HL-60 (cell line): ENCODE measurements at regions not wholly inside any gene's neighbourhood (a gene's known extent, or its start where the extent isn't known, plus 50 kb on each side); places are given as distances from the start of the nearest gene placed in this dataset.

Experiments
- DNase-seq, 2 experiments: peaks; one replicate each; pipeline ENCODE4 v3.0.0-alpha.2; 2010 to 2020; ENCODE audit warnings: low read depth in 1 of 2, low spot score in 1 of 2
- H3K27ac ChIP-seq: fragments of 250-450 bp; sonication (Bioruptor Pico); replicated peaks from 2 replicates; pipeline ENCODE4 v1.5.1; 2020; ENCODE audit warnings: mild to moderate bottlenecking, moderate library complexity
- H3K27me3 ChIP-seq: fragments of 250-450 bp; sonication (Bioruptor Pico); 2 replicates; pipeline ENCODE4 v1.5.1; 2021; ENCODE audit warnings: mild to moderate bottlenecking, moderate library complexity; ENCODE audit not compliant: insufficient read depth, poor library complexity, severe bottlenecking
- H3K4me3 ChIP-seq: replicated peaks from 2 replicates; pipeline ENCODE4 v1.5.1; 2011; ENCODE audit warnings: mild to moderate bottlenecking, control low read depth, low read length; ENCODE audit not compliant: insufficient read depth
- GABPA ChIP-seq: IDR thresholded peaks from 2 replicates; pipeline ENCODE4 v1.6.1; 2012; ENCODE audit warnings: low read depth
- POLR2AphosphoS5 ChIP-seq: IDR thresholded peaks from 2 replicates; pipeline ENCODE4 v1.6.1; 2012; ENCODE audit warnings: low read depth
- SPI1 ChIP-seq: IDR thresholded peaks from 2 replicates; pipeline ENCODE4 v1.6.1; 2012; ENCODE audit warnings: low read depth, mild to moderate bottlenecking, borderline replicate concordance
- TF ChIP-seq, protein P1 (sequence below): IDR thresholded peaks from 2 replicates; pipeline ENCODE4 v1.6.1; 2012; ENCODE audit warnings: low read depth; ENCODE audit not compliant: insufficient replicate concordance
- TF ChIP-seq, protein P2 (sequence below): IDR thresholded peaks from one replicate; pipeline ENCODE4 v1.5.1; 2011; ENCODE audit warnings: low read length, control low read depth, inconsistent platforms; ENCODE audit not compliant: insufficient read depth

GRCh38 chr17:52709724-52710123 is 551.2 kb upstream of the CA10 start:
- no peak for DNase-seq
- TF ChIP-seq, protein P1, sequence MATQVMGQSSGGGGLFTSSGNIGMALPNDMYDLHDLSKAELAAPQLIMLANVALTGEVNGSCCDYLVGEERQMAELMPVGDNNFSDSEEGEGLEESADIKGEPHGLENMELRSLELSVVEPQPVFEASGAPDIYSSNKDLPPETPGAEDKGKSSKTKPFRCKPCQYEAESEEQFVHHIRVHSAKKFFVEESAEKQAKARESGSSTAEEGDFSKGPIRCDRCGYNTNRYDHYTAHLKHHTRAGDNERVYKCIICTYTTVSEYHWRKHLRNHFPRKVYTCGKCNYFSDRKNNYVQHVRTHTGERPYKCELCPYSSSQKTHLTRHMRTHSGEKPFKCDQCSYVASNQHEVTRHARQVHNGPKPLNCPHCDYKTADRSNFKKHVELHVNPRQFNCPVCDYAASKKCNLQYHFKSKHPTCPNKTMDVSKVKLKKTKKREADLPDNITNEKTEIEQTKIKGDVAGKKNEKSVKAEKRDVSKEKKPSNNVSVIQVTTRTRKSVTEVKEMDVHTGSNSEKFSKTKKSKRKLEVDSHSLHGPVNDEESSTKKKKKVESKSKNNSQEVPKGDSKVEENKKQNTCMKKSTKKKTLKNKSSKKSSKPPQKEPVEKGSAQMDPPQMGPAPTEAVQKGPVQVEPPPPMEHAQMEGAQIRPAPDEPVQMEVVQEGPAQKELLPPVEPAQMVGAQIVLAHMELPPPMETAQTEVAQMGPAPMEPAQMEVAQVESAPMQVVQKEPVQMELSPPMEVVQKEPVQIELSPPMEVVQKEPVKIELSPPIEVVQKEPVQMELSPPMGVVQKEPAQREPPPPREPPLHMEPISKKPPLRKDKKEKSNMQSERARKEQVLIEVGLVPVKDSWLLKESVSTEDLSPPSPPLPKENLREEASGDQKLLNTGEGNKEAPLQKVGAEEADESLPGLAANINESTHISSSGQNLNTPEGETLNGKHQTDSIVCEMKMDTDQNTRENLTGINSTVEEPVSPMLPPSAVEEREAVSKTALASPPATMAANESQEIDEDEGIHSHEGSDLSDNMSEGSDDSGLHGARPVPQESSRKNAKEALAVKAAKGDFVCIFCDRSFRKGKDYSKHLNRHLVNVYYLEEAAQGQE, result no peak
- TF ChIP-seq, protein P2, sequence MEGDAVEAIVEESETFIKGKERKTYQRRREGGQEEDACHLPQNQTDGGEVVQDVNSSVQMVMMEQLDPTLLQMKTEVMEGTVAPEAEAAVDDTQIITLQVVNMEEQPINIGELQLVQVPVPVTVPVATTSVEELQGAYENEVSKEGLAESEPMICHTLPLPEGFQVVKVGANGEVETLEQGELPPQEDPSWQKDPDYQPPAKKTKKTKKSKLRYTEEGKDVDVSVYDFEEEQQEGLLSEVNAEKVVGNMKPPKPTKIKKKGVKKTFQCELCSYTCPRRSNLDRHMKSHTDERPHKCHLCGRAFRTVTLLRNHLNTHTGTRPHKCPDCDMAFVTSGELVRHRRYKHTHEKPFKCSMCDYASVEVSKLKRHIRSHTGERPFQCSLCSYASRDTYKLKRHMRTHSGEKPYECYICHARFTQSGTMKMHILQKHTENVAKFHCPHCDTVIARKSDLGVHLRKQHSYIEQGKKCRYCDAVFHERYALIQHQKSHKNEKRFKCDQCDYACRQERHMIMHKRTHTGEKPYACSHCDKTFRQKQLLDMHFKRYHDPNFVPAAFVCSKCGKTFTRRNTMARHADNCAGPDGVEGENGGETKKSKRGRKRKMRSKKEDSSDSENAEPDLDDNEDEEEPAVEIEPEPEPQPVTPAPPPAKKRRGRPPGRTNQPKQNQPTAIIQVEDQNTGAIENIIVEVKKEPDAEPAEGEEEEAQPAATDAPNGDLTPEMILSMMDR, result no peak
- TF ChIP-seq POLR2AphosphoS5 (no peak), SPI1 (no peak), GABPA (no peak)
- H3K27me3 ChIP-seq, result no peaks in the 10 kb centered on the region

DNA sequence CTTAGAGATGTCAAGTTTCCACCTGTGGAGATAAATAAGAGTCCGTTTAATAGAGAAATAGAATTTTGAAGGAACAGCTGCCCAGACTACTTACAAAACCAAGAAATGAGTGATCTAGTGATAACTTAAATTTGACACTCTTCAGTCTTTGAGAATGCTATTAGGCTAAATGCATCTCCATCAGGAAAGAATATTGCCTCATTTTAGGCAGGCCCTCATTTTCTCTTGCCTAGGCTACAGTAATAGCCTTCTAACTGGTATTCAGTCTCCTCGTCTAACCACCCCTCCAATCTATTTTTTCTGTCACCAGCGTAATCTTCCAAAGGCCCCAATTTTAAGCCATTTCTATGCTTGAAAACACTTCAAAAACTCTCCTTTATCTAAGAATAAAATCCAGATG is 537.8 kb upstream of the CA10 start:
- Histone ChIP-seq H3K27me3 (no peaks in the 10 kb centered on the region), H3K27ac (no peak overlapping the region), H3K4me3 (no peak overlapping the region)
- no peak for DNase-seq
- TF ChIP-seq SPI1, result no peak
- TF ChIP-seq, protein P1, result no peak

More at GRCh38 chr17:52709724-52710123, 551.2 kb upstream of the CA10 start:
- Histone ChIP-seq H3K27ac (no peak overlapping the region), H3K4me3 (no peak overlapping the region)

DNA sequence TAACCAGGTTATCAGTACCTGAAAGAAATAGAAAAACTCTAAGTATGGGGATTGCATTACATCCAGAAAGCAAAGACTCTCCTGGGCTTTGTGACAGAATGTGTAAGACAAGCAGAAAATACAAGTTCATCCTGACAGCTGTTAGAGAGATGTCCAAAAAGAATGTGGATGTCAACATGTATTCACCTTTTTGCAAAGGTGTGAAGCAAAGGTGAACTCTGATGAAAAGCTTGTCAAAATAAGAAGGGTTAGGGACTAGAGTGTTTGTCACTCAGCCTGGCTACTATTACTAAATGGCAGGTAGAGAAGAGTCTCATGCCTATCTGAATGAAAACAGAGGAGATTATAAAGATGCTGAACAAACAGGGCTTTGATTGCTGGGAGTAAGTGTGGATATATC is 527.6 kb upstream of the CA10 start:
- Histone ChIP-seq H3K27me3 (no peaks in the 10 kb centered on the region), H3K4me3 (no peak overlapping the region), H3K27ac (no peak overlapping the region)
- TF ChIP-seq GABPA (no peak), POLR2AphosphoS5 (no peak), SPI1 (no peak)
- TF ChIP-seq, protein P1, result no peak
- TF ChIP-seq, protein P2, result no peak
- DNase-seq, result no peak

DNA sequence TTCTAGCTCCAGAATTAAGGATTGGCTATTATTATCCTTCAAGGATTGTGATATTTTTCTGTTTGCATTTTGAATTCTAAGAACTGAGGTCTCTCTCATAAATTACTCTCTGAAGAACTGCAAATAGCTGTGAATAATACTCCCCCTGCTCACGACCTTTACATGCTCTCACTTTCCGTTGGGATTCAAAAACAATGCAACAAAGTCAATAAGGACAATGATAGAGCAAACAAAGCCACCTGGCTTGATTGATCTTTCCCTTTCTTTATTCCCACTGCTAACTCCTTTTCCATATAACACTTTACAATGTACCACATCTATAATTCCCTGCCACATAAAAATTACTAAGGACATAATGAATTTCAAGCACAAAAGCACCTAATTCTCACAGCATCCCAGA is 523.0 kb upstream of the CA10 start:
- Histone ChIP-seq H3K27me3 (no peaks in the 10 kb centered on the region), H3K27ac (no peak overlapping the region), H3K4me3 (no peak overlapping the region)
- TF ChIP-seq GABPA, result no peak
- no peak for DNase-seq
